Naive thymus-derived CD8-positive, alpha-beta T cell (primary cell): ENCODE measurements at regions not wholly inside any gene's neighbourhood (a gene's known extent, or its start where the extent isn't known, plus 50 kb on each side); places are given as distances from the start of the nearest gene placed in this dataset.

ENCODE experiments used
- ATAC-seq, 2 donors: fragments of 150-1000 bp; cut with Tn5 transposase in 1 of 2; sonication (Bioruptor Pico), chemical (Tn5 transposase) in 1 of 2; 1 replicate in 1 of 2; 2 replicates in 1 of 2; pipeline ENCODE4 v1.10.0; 2021; ENCODE audit warnings: mild to moderate bottlenecking in 2 of 2, moderate library complexity in 2 of 2
- POLR2A ChIA-PET: fragments of 350-600 bp; sonication (Branson Sonifier 250); formaldehyde crosslinking; loops from one replicate; lab custom pipeline; 2021; ENCODE audit warnings: antibody characterized with exemption; lab: Charles Lee
- DNase-seq, 10 donors: peaks; one replicate each; pipeline versions ENCODE4 v3.0.0 to v3.0.0-alpha.2; 2020 to 2022
- H3K27ac Mint-ChIP-seq, 10 donors: one replicate each; pipeline ENCODE4 v1.8.0; 2020 to 2022; ENCODE audit warnings: mild to moderate bottlenecking in 10 of 10, mixed read lengths in 10 of 10, moderate library complexity in 4 of 10, inconsistent platforms in 1 of 10
- H3K27me3 Mint-ChIP-seq, 5 donors: one replicate each; pipeline ENCODE4 v1.8.0; 2021 to 2022; ENCODE audit warnings: mixed read lengths in 5 of 5
- H3K36me3 Mint-ChIP-seq, 3 donors: one replicate each; pipeline ENCODE4 v1.8.0; 2020 to 2022; ENCODE audit warnings: mixed read lengths in 3 of 3, mild to moderate bottlenecking in 2 of 3, inconsistent platforms in 1 of 3
- H3K4me1 Mint-ChIP-seq, 4 donors: one replicate each; pipeline ENCODE4 v1.8.0; 2021 to 2022; ENCODE audit warnings: mixed read lengths in 4 of 4
- H3K4me3 Mint-ChIP-seq, 10 donors: one replicate each; pipeline ENCODE4 v1.8.0; 2020 to 2022; ENCODE audit warnings: mild to moderate bottlenecking in 10 of 10, mixed read lengths in 10 of 10, moderate library complexity in 6 of 10, inconsistent platforms in 1 of 10
- H3K9me3 Mint-ChIP-seq, 9 donors: one replicate each; pipeline ENCODE4 v1.8.0; 2020 to 2022; ENCODE audit warnings: mixed read lengths in 9 of 9, mild to moderate bottlenecking in 3 of 9, inconsistent platforms in 1 of 9, moderate library complexity in 1 of 9

DNA sequence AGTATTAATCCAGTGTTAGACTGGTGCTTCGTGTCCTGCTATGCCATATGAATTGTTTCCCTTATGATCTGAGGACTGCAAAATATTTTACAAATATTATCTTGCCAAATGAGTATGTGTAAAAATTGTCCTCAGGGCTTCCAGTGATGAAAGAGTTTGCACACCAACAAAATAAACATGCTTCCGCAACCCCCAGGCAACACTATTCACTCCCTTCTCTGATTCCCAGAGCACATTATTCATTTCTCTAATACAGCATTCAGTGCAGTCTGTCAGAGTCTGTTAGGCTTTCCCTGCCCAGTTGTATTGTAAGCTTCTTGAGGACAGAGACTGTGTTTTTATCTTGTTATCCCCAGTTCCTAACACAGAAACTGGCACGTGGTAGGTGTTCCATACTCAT, 409.9 kb upstream of the C1orf87 start:
- H3K36me3 Mint-ChIP-seq = peaks cover 0 to 1% (median 0%) of the 10 kb centered on the region in 3 donors
- H3K27me3 Mint-ChIP-seq = peaks cover 0 to 4% (median 0%) of the 10 kb centered on the region in 5 donors
- H3K4me3 Mint-ChIP-seq = no peak overlapping the region
- DNase-seq = no peak
- no peak for ATAC-seq
- no peak overlapping the region for H3K27ac Mint-ChIP-seq
- no peaks in the 10 kb centered on the region for H3K4me1 Mint-ChIP-seq
- H3K9me3 Mint-ChIP-seq = peaks cover 0 to 12% (median 5%) of the 10 kb centered on the region in 9 donors
- POLR2A ChIA-PET = no interaction called here

- Mint-ChIP-seq H3K4me1 (no peaks in the 10 kb centered on the region), H3K4me3 (no peak overlapping the region), H3K27ac (no peak overlapping the region), H3K9me3 (peaks cover 0 to 10% (median 0%) of the 10 kb centered on the region in 9 donors), H3K36me3 (no peaks in the 10 kb centered on the region), H3K27me3 (peaks cover 0 to 18% (median 0%) of the 10 kb centered on the region in 5 donors)
- ATAC-seq = no peak
- POLR2A ChIA-PET = no interaction called here
- no peak for DNase-seq
Observed at GRCh38 chr1:60470246-60470645, 396.7 kb upstream of the C1orf87 start.

DNA sequence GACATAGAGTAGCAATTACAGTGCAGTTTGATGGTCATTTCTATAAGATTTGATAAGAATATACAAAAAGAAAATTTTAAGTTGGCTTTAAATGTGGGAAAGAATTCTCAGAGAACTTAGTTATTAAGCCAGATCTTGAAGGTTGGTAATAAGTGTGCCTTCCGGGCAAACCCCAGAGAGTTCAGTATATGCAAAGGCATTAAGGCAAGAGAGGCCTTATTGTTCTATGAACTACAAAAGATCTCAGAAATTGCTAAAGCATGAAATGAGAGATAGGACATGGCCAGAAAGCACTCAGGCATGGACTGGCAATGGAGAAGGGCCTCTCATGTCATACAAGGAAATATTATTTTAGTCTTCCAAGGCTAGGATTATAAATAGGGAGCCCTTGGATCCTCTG, 390.2 kb upstream of the C1orf87 start:
- POLR2A ChIA-PET = no interaction called here
- ATAC-seq (no peak), DNase-seq (no peak)
- no peak overlapping the region for H3K4me3 Mint-ChIP-seq
- H3K9me3 Mint-ChIP-seq = peaks cover 0 to 19% (median 7%) of the 10 kb centered on the region in 9 donors
- H3K27me3 Mint-ChIP-seq = peaks cover 0 to 2% (median 0%) of the 10 kb centered on the region in 5 donors
- no peaks in the 10 kb centered on the region for H3K4me1 Mint-ChIP-seq
- no peak overlapping the region for H3K27ac Mint-ChIP-seq
- no peaks in the 10 kb centered on the region for H3K36me3 Mint-ChIP-seq

GRCh38 chr1:60463146-60463545, 389.6 kb upstream of the C1orf87 start:
- Mint-ChIP-seq H3K4me3 (no peak overlapping the region), H3K27ac (no peak overlapping the region), H3K4me1 (no peaks in the 10 kb centered on the region), H3K36me3 (no peaks in the 10 kb centered on the region), H3K27me3 (no peaks in the 10 kb centered on the region), H3K9me3 (peaks cover 0 to 21% (median 8%) of the 10 kb centered on the region in 9 donors)
- DNase-seq (no peak), ATAC-seq (no peak)
- POLR2A ChIA-PET = no interaction called here

GRCh38 chr1:60461925-60462595, 388.5 kb upstream of the C1orf87 start:
- H3K4me1 Mint-ChIP-seq = no peaks in the 10 kb centered on the region
- no peaks in the 10 kb centered on the region for H3K27me3 Mint-ChIP-seq
- no peak for ATAC-seq
- POLR2A ChIA-PET = no interaction called here
- peaks cover 0 to 2% (median 0%) of the 10 kb centered on the region in 3 donors for H3K36me3 Mint-ChIP-seq
- no peak for DNase-seq
- H3K9me3 Mint-ChIP-seq = peaks cover 0 to 29% (median 12%) of the 10 kb centered on the region in 9 donors
- H3K4me3 Mint-ChIP-seq = no peak overlapping the region
- no peak overlapping the region for H3K27ac Mint-ChIP-seq

- H3K36me3 Mint-ChIP-seq = peaks cover 0 to 10% (median 0%) of the 10 kb centered on the region in 3 donors
- ATAC-seq = no peak
- H3K4me1 Mint-ChIP-seq = no peaks in the 10 kb centered on the region
- H3K9me3 Mint-ChIP-seq = peaks cover 0 to 32% (median 15%) of the 10 kb centered on the region in 9 donors
- no peak for DNase-seq
- no peak overlapping the region for H3K27ac Mint-ChIP-seq
- H3K27me3 Mint-ChIP-seq = peaks cover 0 to 8% (median 0%) of the 10 kb centered on the region in 5 donors
- no peak overlapping the region for H3K4me3 Mint-ChIP-seq
- POLR2A ChIA-PET = no interaction called here
Observed at GRCh38 chr1:60458111-60458510, 384.5 kb upstream of the C1orf87 start.

- H3K4me1 Mint-ChIP-seq = no peaks in the 10 kb centered on the region
- no peak overlapping the region for H3K4me3 Mint-ChIP-seq
- H3K27ac Mint-ChIP-seq = no peak overlapping the region
- peaks cover 0 to 14% (median 5%) of the 10 kb centered on the region in 9 donors for H3K9me3 Mint-ChIP-seq
- H3K36me3 Mint-ChIP-seq = no peaks in the 10 kb centered on the region
- POLR2A ChIA-PET = no interaction called here
- DNase-seq (no peak), ATAC-seq (no peak)
- H3K27me3 Mint-ChIP-seq = peaks cover 0 to 10% (median 0%) of the 10 kb centered on the region in 5 donors
Observed at GRCh38 chr1:60449876-60450275, 376.3 kb upstream of the C1orf87 start.

DNA sequence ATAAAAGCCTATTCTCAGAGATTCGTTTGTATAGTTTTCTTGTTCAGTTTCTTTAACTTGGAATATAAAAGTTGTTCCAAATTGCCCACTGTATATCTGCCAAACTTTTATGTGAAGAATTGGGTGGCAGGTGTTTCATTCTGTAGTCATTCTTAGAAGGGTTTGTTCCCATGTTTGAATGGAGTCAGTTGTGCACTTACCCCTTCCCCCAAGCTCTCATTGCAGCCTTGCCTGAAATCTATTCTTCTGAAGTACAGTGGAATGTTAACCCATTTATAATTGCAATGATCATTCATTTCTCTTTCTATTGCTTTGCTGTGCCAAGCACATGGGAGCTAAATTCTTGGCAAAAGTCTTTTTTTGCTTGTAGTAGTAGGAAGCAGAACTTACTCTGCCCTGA, 375.3 kb upstream of the C1orf87 start:
- Mint-ChIP-seq H3K36me3 (no peaks in the 10 kb centered on the region), H3K9me3 (peaks cover 0 to 12% (median 4%) of the 10 kb centered on the region in 9 donors), H3K4me1 (no peaks in the 10 kb centered on the region), H3K27ac (no peak overlapping the region), H3K4me3 (no peak overlapping the region), H3K27me3 (peaks cover 0 to 9% (median 0%) of the 10 kb centered on the region in 5 donors)
- ATAC-seq (no peak), DNase-seq (no peak)
- POLR2A ChIA-PET = no interaction called here

- no peak for ATAC-seq
- H3K36me3 Mint-ChIP-seq = no peaks in the 10 kb centered on the region
Observed at GRCh38 chr1:60444680-60445079, 371.1 kb upstream of the C1orf87 start.

DNA sequence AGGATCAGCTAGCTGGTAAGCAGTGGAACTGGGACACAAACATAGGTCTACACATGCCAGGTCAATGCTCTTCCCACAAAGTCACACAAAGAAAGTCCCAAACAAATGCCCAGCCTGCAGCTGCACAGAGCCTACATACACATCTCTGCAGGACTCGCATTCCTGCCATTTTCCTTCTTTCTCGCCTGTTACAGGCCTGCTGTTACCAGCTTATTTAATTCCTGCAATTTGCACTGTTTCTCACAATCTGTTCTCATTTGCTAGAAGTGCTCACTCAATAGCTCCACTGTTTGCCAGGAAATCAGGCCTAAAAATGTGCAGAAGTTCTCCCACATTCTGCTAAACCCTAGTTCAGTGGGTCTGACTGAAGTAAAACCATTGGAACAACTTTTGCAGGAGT, 362.6 kb upstream of the C1orf87 start:
- no peak for ATAC-seq
- POLR2A ChIA-PET = no interaction called here

More at GRCh38 chr1:60444680-60445079, 371.1 kb upstream of the C1orf87 start:
- no peak overlapping the region for H3K27ac Mint-ChIP-seq
- peaks cover 0 to 12% (median 3%) of the 10 kb centered on the region in 9 donors for H3K9me3 Mint-ChIP-seq
- POLR2A ChIA-PET = no interaction called here
- H3K4me3 Mint-ChIP-seq = no peak overlapping the region
- no peaks in the 10 kb centered on the region for H3K4me1 Mint-ChIP-seq
- DNase-seq = no peak
- peaks cover 0 to 4% (median 0%) of the 10 kb centered on the region in 5 donors for H3K27me3 Mint-ChIP-seq

DNA sequence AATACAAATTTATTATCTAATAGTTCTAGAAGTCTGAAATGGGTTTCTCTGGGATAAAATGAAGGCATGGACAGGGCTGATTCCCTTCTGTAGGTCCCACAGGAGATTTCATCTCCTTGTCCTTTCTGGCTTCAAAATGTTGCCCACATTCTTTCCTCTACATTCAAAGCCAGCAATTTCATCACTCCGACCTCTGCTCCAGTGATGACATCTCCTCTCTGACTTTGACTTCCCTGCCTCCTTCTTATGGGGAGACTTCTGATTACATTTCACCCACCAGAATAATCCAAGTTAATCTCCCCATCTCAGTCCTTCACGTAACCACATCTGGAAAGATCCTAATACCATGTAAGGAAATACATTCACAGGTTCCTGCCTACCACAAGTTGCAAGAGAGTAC, 358.0 kb upstream of the C1orf87 start:
- DNase-seq = no peak
- H3K4me1 Mint-ChIP-seq = no peaks in the 10 kb centered on the region
- no peak overlapping the region for H3K4me3 Mint-ChIP-seq
- H3K27ac Mint-ChIP-seq = no peak overlapping the region
- H3K36me3 Mint-ChIP-seq = peaks cover 0 to 18% (median 0%) of the 10 kb centered on the region in 3 donors
- POLR2A ChIA-PET = no interaction called here
- peaks cover 0 to 14% (median 4%) of the 10 kb centered on the region in 5 donors for H3K27me3 Mint-ChIP-seq
- H3K9me3 Mint-ChIP-seq = peaks cover 1 to 22% (median 10%) of the 10 kb centered on the region in 9 donors
- no peak for ATAC-seq

More for the DNA sequence above, 362.6 kb upstream of the C1orf87 start:
- peaks cover 0 to 19% (median 0%) of the 10 kb centered on the region in 5 donors for H3K27me3 Mint-ChIP-seq
- no peak overlapping the region for H3K4me3 Mint-ChIP-seq
- no peak overlapping the region for H3K27ac Mint-ChIP-seq
- no peaks in the 10 kb centered on the region for H3K4me1 Mint-ChIP-seq
- peaks cover 1 to 22% (median 11%) of the 10 kb centered on the region in 9 donors for H3K9me3 Mint-ChIP-seq
- DNase-seq = no peak
- H3K36me3 Mint-ChIP-seq = peaks cover 0 to 18% (median 0%) of the 10 kb centered on the region in 3 donors

- DNase-seq = no peak
- POLR2A ChIA-PET = no interaction called here
- H3K36me3 Mint-ChIP-seq = peaks cover 0 to 18% (median 0%) of the 10 kb centered on the region in 3 donors
Observed at GRCh38 chr1:60430375-60430774, 356.8 kb upstream of the C1orf87 start.

DNA sequence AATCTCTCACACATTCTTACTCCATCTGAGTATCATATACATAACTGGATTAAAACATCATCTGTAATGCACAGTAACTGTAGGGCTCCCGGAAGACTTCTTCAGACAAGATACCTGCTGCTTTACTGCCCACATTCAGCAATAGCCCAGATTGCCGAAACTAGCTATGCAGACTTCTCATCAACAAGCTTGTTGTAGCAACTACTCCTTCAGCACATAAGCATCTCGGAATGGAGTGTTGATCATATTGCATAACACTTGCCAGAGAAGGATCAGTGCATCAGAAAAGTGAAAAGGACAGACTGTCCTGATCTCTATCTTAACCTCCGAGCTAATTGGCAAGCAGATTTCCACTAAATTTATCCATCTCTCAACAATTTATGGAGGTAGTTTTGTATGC, 354.6 kb upstream of the C1orf87 start:
- DNase-seq (no peak), ATAC-seq (no peak)
- Mint-ChIP-seq H3K27me3 (peaks cover 0 to 6% (median 2%) of the 10 kb centered on the region in 5 donors), H3K36me3 (peaks cover 0 to 3% (median 0%) of the 10 kb centered on the region in 3 donors), H3K4me3 (no peak overlapping the region), H3K4me1 (no peaks in the 10 kb centered on the region), H3K9me3 (peaks cover 0 to 9% (median 3%) of the 10 kb centered on the region in 9 donors), H3K27ac (no peak overlapping the region)
- POLR2A ChIA-PET = no interaction called here

More at GRCh38 chr1:60430375-60430774, 356.8 kb upstream of the C1orf87 start:
- Mint-ChIP-seq H3K27ac (no peak overlapping the region), H3K4me1 (no peaks in the 10 kb centered on the region), H3K9me3 (peaks cover 0 to 17% (median 8%) of the 10 kb centered on the region in 9 donors), H3K27me3 (peaks cover 0 to 11% (median 4%) of the 10 kb centered on the region in 5 donors), H3K4me3 (no peak overlapping the region)
- ATAC-seq = no peak
